ENCODE measurements at regions not wholly inside any gene's neighbourhood (a gene's known extent, or its start where the extent isn't known, plus 50 kb on each side); places are given as distances from the start of the nearest gene placed in this dataset.

GRCh38 chr4:12978310-12978709, 505.8 kb downstream of the RAB28 start:
- no peak for DNase-seq (ENCODE audit: extremely low read depth, low read depth)

GRCh38 chr4:12975511-12975910, 508.6 kb downstream of the RAB28 start:
- no peak for TF ChIP-seq CTCF (IDR thresholded peaks at IDR 0.05; ENCODE audit: low read depth, low read length)

More at GRCh38 chr4:12978310-12978709, 505.8 kb downstream of the RAB28 start:
- no peak for TF ChIP-seq CTCF (IDR thresholded peaks at IDR 0.05; ENCODE audit: low read depth, low read length)

GRCh38 chr4:12973522-12973921, 510.6 kb downstream of the RAB28 start:
- no peak for TF ChIP-seq CTCF (IDR thresholded peaks at IDR 0.05; ENCODE audit: low read depth, low read length)
- DNase-seq (ENCODE audit: extremely low read depth, low read depth), result no peak

More at GRCh38 chr4:12975511-12975910, 508.6 kb downstream of the RAB28 start:
- DNase-seq (ENCODE audit: extremely low read depth, low read depth), result no peak

- TF ChIP-seq CTCF (IDR thresholded peaks at IDR 0.05; ENCODE audit: low read depth, low read length), result no peak
- no peak for DNase-seq (ENCODE audit: extremely low read depth, low read depth)
These were observed 515.8 kb downstream of the RAB28 start for GRCh38 chr4:12968345-12968744.

- no peak for DNase-seq (ENCODE audit: extremely low read depth, low read depth)
- TF ChIP-seq CTCF (IDR thresholded peaks at IDR 0.05; ENCODE audit: low read depth, low read length), result no peak
These were observed 517.4 kb downstream of the RAB28 start for GRCh38 chr4:12966726-12967125.

GRCh38 chr4:12965334-12965733, 518.8 kb downstream of the RAB28 start:
- no peak for TF ChIP-seq CTCF (IDR thresholded peaks at IDR 0.05; ENCODE audit: low read depth, low read length)

GRCh38 chr4:12963912-12964311, 520.2 kb downstream of the RAB28 start:
- no peak for TF ChIP-seq CTCF (IDR thresholded peaks at IDR 0.05; ENCODE audit: low read depth, low read length)
- DNase-seq (ENCODE audit: extremely low read depth, low read depth), result no peak

More at GRCh38 chr4:12965334-12965733, 518.8 kb downstream of the RAB28 start:
- no peak for DNase-seq (ENCODE audit: extremely low read depth, low read depth)
